SK-N-SH treated with all-trans-retinoic acid at 6 μM for 48 hours (cell line): ENCODE measurements at regions not wholly inside any gene's neighbourhood (a gene's known extent, or its start where the extent isn't known, plus 50 kb on each side); places are given as distances from the start of the nearest gene placed in this dataset.
A peak's percentile ranks its signal among the peaks of the same experiment; 100 is the strongest.

Source experiments
- ATAC-seq: fragments of 200-7000 bp; cut with Tn5 transposase; 3 replicates; pipeline ENCODE4 v1.9.1; 2020; ENCODE audit warnings: mild to moderate bottlenecking, moderate library complexity
- ARNTL ChIP-seq: fragments of 450-650 bp; formaldehyde crosslinking; IDR thresholded peaks from 2 replicates; pipeline ENCODE4 v1.5.0; 2020; ENCODE audit warnings: low read depth, mild to moderate bottlenecking, moderate library complexity, borderline replicate concordance
- BACH2 ChIP-seq: fragments of 250-450 bp; sonication (Bioruptor Pico); IDR thresholded peaks from 2 replicates; pipeline ENCODE4 v1.9.0; 2021; ENCODE audit warnings: mild to moderate bottlenecking, borderline replicate concordance
- CSDC2 ChIP-seq: fragments of 250-450 bp; sonication (Bioruptor Pico); IDR thresholded peaks from 2 replicates; pipeline ENCODE4 v1.5.0; 2020; ENCODE audit warnings: mild to moderate bottlenecking, moderate library complexity
- ESRRG ChIP-seq: fragments of 250-450 bp; sonication (Bioruptor Pico); IDR thresholded peaks from 2 replicates; pipeline ENCODE4 v1.6.1; 2021; ENCODE audit warnings: mild to moderate bottlenecking
- GLIS3 ChIP-seq: fragments of 250-450 bp; sonication (Bioruptor Pico); IDR thresholded peaks from 2 replicates; pipeline ENCODE4 v1.5.0; 2020; ENCODE audit warnings: mild to moderate bottlenecking, moderate library complexity
- ISL1 ChIP-seq: fragments of 250-450 bp; sonication (Bioruptor Pico); IDR thresholded peaks from 2 replicates; pipeline ENCODE4 v2.1.2; 2022; ENCODE audit warnings: mild to moderate bottlenecking, moderate library complexity
- OSR1 ChIP-seq: fragments of 250-450 bp; sonication (Bioruptor Pico); IDR thresholded peaks from 2 replicates; pipeline ENCODE4 v1.8.0; 2022; ENCODE audit warnings: moderate library complexity, mild to moderate bottlenecking, inconsistent platforms
- PPARA ChIP-seq: fragments of 250-450 bp; sonication (Bioruptor Pico); IDR thresholded peaks from 2 replicates; pipeline ENCODE4 v1.5.0; 2020; ENCODE audit warnings: mild to moderate bottlenecking, borderline replicate concordance
- RARB ChIP-seq: fragments of 250-450 bp; sonication (Bioruptor Pico); IDR thresholded peaks from 2 replicates; pipeline ENCODE4 v1.8.0; 2021; ENCODE audit warnings: mild to moderate bottlenecking, moderate library complexity
- SNAI2 ChIP-seq: fragments of 250-450 bp; sonication (Bioruptor Pico); IDR thresholded peaks from 2 replicates; pipeline ENCODE4 v1.5.0; 2020; ENCODE audit warnings: mild to moderate bottlenecking, moderate library complexity
- TCF4 ChIP-seq: fragments of 250-450 bp; sonication (Bioruptor Pico); IDR thresholded peaks from 2 replicates; pipeline ENCODE4 v1.8.0; 2021; ENCODE audit warnings: mild to moderate bottlenecking, moderate library complexity, borderline replicate concordance
- TOX ChIP-seq: fragments of 250-450 bp; sonication (Bioruptor Pico); IDR thresholded peaks from 2 replicates; pipeline ENCODE4 v1.8.0; 2021; ENCODE audit warnings: mild to moderate bottlenecking, moderate library complexity, borderline replicate concordance
- ZC3H10 ChIP-seq: fragments of 250-450 bp; sonication (Bioruptor Pico); IDR thresholded peaks from 2 replicates; pipeline ENCODE4 v1.5.1; 2021; ENCODE audit warnings: mild to moderate bottlenecking, moderate library complexity
- ZFP3 ChIP-seq: fragments of 250-450 bp; sonication (Bioruptor Pico); IDR thresholded peaks from 2 replicates; pipeline ENCODE4 v1.5.0; 2020; ENCODE audit warnings: mild to moderate bottlenecking, moderate library complexity
- ZFP30 ChIP-seq: fragments of 450-650 bp; formaldehyde crosslinking; IDR thresholded peaks from 2 replicates; pipeline ENCODE4 v1.5.0; 2022; ENCODE audit warnings: mild to moderate bottlenecking, moderate library complexity
- ZNF565 ChIP-seq: fragments of 450-650 bp; formaldehyde crosslinking; conservative IDR thresholded peaks from 2 replicates; pipeline ENCODE4 v1.5.0; 2020; ENCODE audit warnings: low read depth, mild to moderate bottlenecking, moderate library complexity
- ZNF70 ChIP-seq: fragments of 450-650 bp; formaldehyde crosslinking; IDR thresholded peaks from 2 replicates; pipeline ENCODE4 v1.5.0; 2020; ENCODE audit warnings: mild to moderate bottlenecking, moderate library complexity
- ZNF8 ChIP-seq: fragments of 450-650 bp; formaldehyde crosslinking; IDR thresholded peaks from 2 replicates; pipeline ENCODE4 v1.5.0; 2020; ENCODE audit warnings: mild to moderate bottlenecking, moderate library complexity
- TF ChIP-seq, protein P1 (sequence below): fragments of 250-450 bp; sonication (Bioruptor Pico); IDR thresholded peaks from 2 replicates; pipeline ENCODE4 v1.5.1; 2021; ENCODE audit warnings: mild to moderate bottlenecking, moderate library complexity
- TF ChIP-seq, protein P2 (sequence below): fragments of 250-450 bp; sonication (Bioruptor Pico); IDR thresholded peaks from 2 replicates; pipeline ENCODE4 v1.8.0; 2020; ENCODE audit warnings: mild to moderate bottlenecking, moderate library complexity, borderline replicate concordance
- TF ChIP-seq, protein P3 (sequence below): fragments of 250-450 bp; sonication (Bioruptor Pico); IDR thresholded peaks from 2 replicates; pipeline ENCODE4 v1.5.0; 2020; ENCODE audit warnings: mild to moderate bottlenecking, moderate library complexity
- TF ChIP-seq, protein P4 (sequence below): fragments of 250-450 bp; sonication (Bioruptor Pico); IDR thresholded peaks from 2 replicates; pipeline ENCODE4 v1.8.0; 2021; ENCODE audit warnings: low read depth, mild to moderate bottlenecking, moderate library complexity, borderline replicate concordance
- TF ChIP-seq, protein P5 (sequence below): fragments of 250-450 bp; sonication (Bioruptor Pico); IDR thresholded peaks from 2 replicates; pipeline ENCODE4 v1.5.1; 2020; ENCODE audit warnings: low read depth, mild to moderate bottlenecking, moderate library complexity

DNA sequence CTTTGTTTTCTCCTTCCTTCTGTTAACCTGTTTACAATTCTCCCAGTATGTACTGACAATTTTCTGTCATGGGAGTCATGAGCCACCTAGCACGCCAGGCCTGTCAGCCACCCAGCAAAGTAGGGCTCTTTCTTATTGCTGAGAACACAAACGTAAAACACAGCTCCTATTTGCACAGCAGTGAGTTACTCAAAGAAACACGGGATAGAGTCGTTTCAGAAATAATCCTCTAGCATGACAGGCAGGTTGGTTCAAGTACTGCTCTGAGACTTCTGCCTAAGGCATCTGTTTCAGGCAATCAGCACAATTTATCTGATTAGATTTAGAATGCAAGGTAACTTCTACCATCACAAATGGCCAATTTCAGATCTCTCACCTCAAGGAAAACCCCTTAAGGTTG, 88.8 kb downstream of the CD24 start:
- ATAC-seq: no peak
- TF ChIP-seq OSR1 (CRISPR knock-in tag) (no peak), PPARA (CRISPR knock-in tag) (no peak), TOX (CRISPR knock-in tag) (no peak), GLIS3 (CRISPR knock-in tag) (no peak), ESRRG (CRISPR knock-in tag) (no peak), ZNF70 (CRISPR knock-in tag) (no peak), ISL1 (CRISPR knock-in tag) (no peak), ZNF565 (CRISPR knock-in tag) (no peak), ZFP30 (no peak), ZFP3 (CRISPR knock-in tag) (no peak), BACH2 (no peak), ARNTL (no peak), ZC3H10 (CRISPR knock-in tag) (no peak), TCF4 (CRISPR knock-in tag) (no peak)
- TF ChIP-seq, protein P1, sequence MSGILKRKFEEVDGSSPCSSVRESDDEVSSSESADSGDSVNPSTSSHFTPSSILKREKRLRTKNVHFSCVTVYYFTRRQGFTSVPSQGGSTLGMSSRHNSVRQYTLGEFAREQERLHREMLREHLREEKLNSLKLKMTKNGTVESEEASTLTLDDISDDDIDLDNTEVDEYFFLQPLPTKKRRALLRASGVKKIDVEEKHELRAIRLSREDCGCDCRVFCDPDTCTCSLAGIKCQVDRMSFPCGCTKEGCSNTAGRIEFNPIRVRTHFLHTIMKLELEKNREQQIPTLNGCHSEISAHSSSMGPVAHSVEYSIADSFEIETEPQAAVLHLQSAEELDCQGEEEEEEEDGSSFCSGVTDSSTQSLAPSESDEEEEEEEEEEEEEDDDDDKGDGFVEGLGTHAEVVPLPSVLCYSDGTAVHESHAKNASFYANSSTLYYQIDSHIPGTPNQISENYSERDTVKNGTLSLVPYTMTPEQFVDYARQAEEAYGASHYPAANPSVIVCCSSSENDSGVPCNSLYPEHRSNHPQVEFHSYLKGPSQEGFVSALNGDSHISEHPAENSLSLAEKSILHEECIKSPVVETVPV (CRISPR knock-in tag): no peak
- TF ChIP-seq, protein P2, sequence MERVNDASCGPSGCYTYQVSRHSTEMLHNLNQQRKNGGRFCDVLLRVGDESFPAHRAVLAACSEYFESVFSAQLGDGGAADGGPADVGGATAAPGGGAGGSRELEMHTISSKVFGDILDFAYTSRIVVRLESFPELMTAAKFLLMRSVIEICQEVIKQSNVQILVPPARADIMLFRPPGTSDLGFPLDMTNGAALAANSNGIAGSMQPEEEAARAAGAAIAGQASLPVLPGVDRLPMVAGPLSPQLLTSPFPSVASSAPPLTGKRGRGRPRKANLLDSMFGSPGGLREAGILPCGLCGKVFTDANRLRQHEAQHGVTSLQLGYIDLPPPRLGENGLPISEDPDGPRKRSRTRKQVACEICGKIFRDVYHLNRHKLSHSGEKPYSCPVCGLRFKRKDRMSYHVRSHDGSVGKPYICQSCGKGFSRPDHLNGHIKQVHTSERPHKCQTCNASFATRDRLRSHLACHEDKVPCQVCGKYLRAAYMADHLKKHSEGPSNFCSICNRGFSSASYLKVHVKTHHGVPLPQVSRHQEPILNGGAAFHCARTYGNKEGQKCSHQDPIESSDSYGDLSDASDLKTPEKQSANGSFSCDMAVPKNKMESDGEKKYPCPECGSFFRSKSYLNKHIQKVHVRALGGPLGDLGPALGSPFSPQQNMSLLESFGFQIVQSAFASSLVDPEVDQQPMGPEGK: no peak
- TF ChIP-seq, protein P3, sequence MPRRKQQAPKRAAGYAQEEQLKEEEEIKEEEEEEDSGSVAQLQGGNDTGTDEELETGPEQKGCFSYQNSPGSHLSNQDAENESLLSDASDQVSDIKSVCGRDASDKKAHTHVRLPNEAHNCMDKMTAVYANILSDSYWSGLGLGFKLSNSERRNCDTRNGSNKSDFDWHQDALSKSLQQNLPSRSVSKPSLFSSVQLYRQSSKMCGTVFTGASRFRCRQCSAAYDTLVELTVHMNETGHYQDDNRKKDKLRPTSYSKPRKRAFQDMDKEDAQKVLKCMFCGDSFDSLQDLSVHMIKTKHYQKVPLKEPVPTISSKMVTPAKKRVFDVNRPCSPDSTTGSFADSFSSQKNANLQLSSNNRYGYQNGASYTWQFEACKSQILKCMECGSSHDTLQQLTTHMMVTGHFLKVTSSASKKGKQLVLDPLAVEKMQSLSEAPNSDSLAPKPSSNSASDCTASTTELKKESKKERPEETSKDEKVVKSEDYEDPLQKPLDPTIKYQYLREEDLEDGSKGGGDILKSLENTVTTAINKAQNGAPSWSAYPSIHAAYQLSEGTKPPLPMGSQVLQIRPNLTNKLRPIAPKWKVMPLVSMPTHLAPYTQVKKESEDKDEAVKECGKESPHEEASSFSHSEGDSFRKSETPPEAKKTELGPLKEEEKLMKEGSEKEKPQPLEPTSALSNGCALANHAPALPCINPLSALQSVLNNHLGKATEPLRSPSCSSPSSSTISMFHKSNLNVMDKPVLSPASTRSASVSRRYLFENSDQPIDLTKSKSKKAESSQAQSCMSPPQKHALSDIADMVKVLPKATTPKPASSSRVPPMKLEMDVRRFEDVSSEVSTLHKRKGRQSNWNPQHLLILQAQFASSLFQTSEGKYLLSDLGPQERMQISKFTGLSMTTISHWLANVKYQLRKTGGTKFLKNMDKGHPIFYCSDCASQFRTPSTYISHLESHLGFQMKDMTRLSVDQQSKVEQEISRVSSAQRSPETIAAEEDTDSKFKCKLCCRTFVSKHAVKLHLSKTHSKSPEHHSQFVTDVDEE (CRISPR knock-in tag): no peak
- TF ChIP-seq, protein P4, sequence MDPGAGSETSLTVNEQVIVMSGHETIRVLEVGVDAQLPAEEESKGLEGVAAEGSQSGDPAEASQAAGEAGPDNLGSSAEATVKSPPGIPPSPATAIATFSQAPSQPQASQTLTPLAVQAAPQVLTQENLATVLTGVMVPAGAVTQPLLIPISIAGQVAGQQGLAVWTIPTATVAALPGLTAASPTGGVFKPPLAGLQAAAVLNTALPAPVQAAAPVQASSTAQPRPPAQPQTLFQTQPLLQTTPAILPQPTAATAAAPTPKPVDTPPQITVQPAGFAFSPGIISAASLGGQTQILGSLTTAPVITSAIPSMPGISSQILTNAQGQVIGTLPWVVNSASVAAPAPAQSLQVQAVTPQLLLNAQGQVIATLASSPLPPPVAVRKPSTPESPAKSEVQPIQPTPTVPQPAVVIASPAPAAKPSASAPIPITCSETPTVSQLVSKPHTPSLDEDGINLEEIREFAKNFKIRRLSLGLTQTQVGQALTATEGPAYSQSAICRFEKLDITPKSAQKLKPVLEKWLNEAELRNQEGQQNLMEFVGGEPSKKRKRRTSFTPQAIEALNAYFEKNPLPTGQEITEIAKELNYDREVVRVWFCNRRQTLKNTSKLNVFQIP (CRISPR knock-in tag): no peak

DNA sequence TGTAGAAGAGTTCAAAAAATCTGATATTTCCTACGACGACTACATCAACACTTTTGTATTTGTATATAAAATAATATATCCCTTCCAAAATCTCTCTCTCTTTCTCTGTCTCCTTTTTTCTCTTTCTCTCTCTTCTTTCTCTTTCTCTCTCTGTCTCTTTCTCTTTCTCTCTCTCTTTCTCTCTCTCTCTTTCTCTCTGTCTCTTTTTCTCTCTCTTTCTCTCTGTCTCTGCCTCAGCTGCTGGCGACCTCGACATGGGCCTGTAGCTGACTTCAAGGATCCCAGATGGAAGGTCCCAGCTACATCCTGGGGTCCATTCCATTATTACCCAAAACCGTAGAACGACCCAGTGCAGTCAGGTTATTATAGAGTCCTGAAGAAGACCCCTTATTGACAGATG, 90.0 kb downstream of the CD24 start:
- no peak for TF ChIP-seq TOX (CRISPR knock-in tag)
- TF ChIP-seq GLIS3 (CRISPR knock-in tag): no peak
- no peak for TF ChIP-seq SNAI2
- TF ChIP-seq RARB (CRISPR knock-in tag): no peak
- no peak for ATAC-seq

DNA sequence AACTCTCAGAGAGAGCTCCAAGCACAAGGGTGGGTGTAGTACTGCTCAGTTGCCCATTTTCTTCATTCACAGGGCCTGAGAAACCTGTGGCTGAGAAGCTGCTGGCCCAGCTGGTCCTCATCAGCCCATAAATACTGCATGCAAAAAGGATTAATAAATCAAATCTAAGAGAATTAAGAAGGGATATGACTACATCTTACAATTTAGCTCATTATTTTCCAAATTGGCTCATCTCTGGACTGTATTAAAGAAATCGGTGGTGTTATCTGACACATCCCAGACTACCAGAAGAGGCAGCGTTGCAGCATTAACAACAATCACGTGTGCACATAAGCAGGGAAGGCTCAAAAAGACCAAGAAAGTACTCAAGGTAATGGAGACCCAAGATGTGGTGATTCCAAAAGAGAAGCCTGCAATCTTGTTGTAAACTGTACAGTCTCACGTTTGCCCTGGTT, 90.7 kb downstream of the CD24 start:
- ATAC-seq: peak; percentile 75
- TF ChIP-seq CSDC2 (CRISPR knock-in tag) (no peak), ESRRG (CRISPR knock-in tag) (no peak), BACH2 (no peak), ZC3H10 (CRISPR knock-in tag) (no peak), ZFP3 (CRISPR knock-in tag) (no peak), ISL1 (CRISPR knock-in tag) (peak; percentile 46; the same call in 1 of the 2 replicates), ZNF70 (CRISPR knock-in tag) (0 out of 2 replicates have a peak, but pooled peaks have one; percentile 11), ZNF8 (CRISPR knock-in tag) (no peak), SNAI2 (no peak), TCF4 (CRISPR knock-in tag) (peak; percentile 96), ZNF565 (CRISPR knock-in tag) (0 out of 2 replicates have a peak, but pooled peaks have one; percentile 33)
- TF ChIP-seq, protein P5, sequence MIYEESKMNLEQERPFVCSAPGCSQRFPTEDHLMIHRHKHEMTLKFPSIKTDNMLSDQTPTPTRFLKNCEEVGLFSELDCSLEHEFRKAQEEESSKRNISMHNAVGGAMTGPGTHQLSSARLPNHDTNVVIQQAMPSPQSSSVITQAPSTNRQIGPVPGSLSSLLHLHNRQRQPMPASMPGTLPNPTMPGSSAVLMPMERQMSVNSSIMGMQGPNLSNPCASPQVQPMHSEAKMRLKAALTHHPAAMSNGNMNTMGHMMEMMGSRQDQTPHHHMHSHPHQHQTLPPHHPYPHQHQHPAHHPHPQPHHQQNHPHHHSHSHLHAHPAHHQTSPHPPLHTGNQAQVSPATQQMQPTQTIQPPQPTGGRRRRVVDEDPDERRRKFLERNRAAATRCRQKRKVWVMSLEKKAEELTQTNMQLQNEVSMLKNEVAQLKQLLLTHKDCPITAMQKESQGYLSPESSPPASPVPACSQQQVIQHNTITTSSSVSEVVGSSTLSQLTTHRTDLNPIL: no peak
- TF ChIP-seq, protein P3 (CRISPR knock-in tag): peak; percentile 91
- TF ChIP-seq, protein P1 (CRISPR knock-in tag): 0 out of 2 replicates have a peak, but pooled peaks have one; percentile 34
